Retinal pigment epithelial cell (primary cell): ENCODE measurements at regions not wholly inside any gene's neighbourhood (a gene's known extent, or its start where the extent isn't known, plus 50 kb on each side); places are given as distances from the start of the nearest gene placed in this dataset.

Experiments used
- DNase-seq: peaks from one replicate; pipeline ENCODE4 v3.0.0-alpha.2; 2010; ENCODE audit warnings: low read depth
- H3K4me3 ChIP-seq: 2 replicates; pipeline ENCODE4 v1.5.1; 2011; ENCODE audit warnings: mild to moderate bottlenecking, low read length, control low read depth, moderate library complexity
- CTCF ChIP-seq: conservative IDR thresholded peaks from 2 replicates; pipeline ENCODE4 v1.5.1; 2011; ENCODE audit warnings: low read depth, low read length, control low read depth, inconsistent platforms

- no peak overlapping the region for H3K4me3 ChIP-seq
Measured at GRCh38 chr2:4408321-4408720, 704.9 kb downstream of the DCDC2C start.

GRCh38 chr2:4412637-4413187, 709.3 kb downstream of the DCDC2C start:
- no peak for DNase-seq
- no peak overlapping the region for H3K4me3 ChIP-seq
- TF ChIP-seq CTCF, result no peak

More at GRCh38 chr2:4408321-4408720, 704.9 kb downstream of the DCDC2C start:
- DNase-seq, result no peak
- no peak for TF ChIP-seq CTCF

- no peak overlapping the region for H3K4me3 ChIP-seq
- no peak for DNase-seq
- no peak for TF ChIP-seq CTCF
Measured at GRCh38 chr2:4415171-4415570, 711.8 kb downstream of the DCDC2C start.

- no peak overlapping the region for H3K4me3 ChIP-seq
- no peak for TF ChIP-seq CTCF
- no peak for DNase-seq
Measured at GRCh38 chr2:4415810-4416413, 712.5 kb downstream of the DCDC2C start.

GRCh38 chr2:4416431-4416830, 713.1 kb downstream of the DCDC2C start:
- H3K4me3 ChIP-seq, result no peak overlapping the region
- DNase-seq, result no peak
- TF ChIP-seq CTCF, result no peak

- H3K4me3 ChIP-seq, result no peak overlapping the region
- DNase-seq, result no peak
Measured at GRCh38 chr2:4417771-4418170, 714.4 kb downstream of the DCDC2C start.

More at GRCh38 chr2:4417771-4418170, 714.4 kb downstream of the DCDC2C start:
- TF ChIP-seq CTCF, result no peak
